DND-41 (cell line): ENCODE measurements at regions not wholly inside any gene's neighbourhood (a gene's known extent, or its start where the extent isn't known, plus 50 kb on each side); places are given as distances from the start of the nearest gene placed in this dataset.

Experiments used
- ATAC-seq: fragments of 200-7000 bp; cut with Tn5 transposase; 3 replicates; pipeline ENCODE4 v1.9.1; 2021; ENCODE audit warnings: low read depth; ENCODE audit not compliant: insufficient read depth
- DNase-seq: peaks from one replicate; pipeline ENCODE4 v3.0.0-alpha.2; 2020
- H2AFZ ChIP-seq: 2 replicates; pipeline ENCODE4 v1.6.0; 2012; ENCODE audit warnings: low read depth, low read length
- H3K27ac ChIP-seq: 2 replicates; pipeline ENCODE4 v1.5.1; 2012; ENCODE audit warnings: low read length, inconsistent platforms
- H3K27me3 ChIP-seq: fragments of 200-600 bp; sonication (generic); 2 replicates; pipeline ENCODE4 v1.6.0; 2012; ENCODE audit warnings: low read length, mild to moderate bottlenecking, inconsistent platforms; ENCODE audit not compliant: insufficient read depth, poor library complexity
- H3K36me3 ChIP-seq: 2 replicates; pipeline ENCODE4 v1.5.1; 2012; ENCODE audit warnings: low read length, inconsistent platforms; ENCODE audit not compliant: insufficient read depth
- H3K4me1 ChIP-seq: 2 replicates; pipeline ENCODE4 v1.5.1; 2012; ENCODE audit warnings: mild to moderate bottlenecking, low read length; ENCODE audit not compliant: insufficient read depth
- H3K4me2 ChIP-seq: 2 replicates; pipeline ENCODE4 v1.6.0; 2012; ENCODE audit warnings: mild to moderate bottlenecking, moderate library complexity, low read length, inconsistent platforms; ENCODE audit not compliant: insufficient read depth
- H3K4me3 ChIP-seq, 2 experiments: fragments of 200-600 bp in 1 of 2; shearing (Covaris generic) in 1 of 2; 2 replicates each; pipeline ENCODE4 v1.5.1; 2012 to 2016; ENCODE audit warnings: inconsistent platforms in 2 of 2, low read length in 2 of 2, mild to moderate bottlenecking in 2 of 2, low read depth in 1 of 2, moderate library complexity in 1 of 2
- H3K79me2 ChIP-seq: 2 replicates; pipeline ENCODE4 v1.6.0; 2012; ENCODE audit warnings: low read length, inconsistent platforms; ENCODE audit not compliant: insufficient read depth
- H3K9ac ChIP-seq: 2 replicates; pipeline ENCODE4 v1.6.0; 2012; ENCODE audit warnings: low read depth, mild to moderate bottlenecking, inconsistent platforms, low read length, moderate library complexity
- H3K9me3 ChIP-seq: 2 replicates; pipeline ENCODE4 v1.5.1; 2012; ENCODE audit warnings: low read length, moderate library complexity, mild to moderate bottlenecking, inconsistent platforms; ENCODE audit not compliant: insufficient read depth, severe bottlenecking
- H4K20me1 ChIP-seq: 2 replicates; pipeline ENCODE4 v1.6.0; 2012; ENCODE audit warnings: low read length; ENCODE audit not compliant: insufficient read depth
- EZH2 ChIP-seq: IDR thresholded peaks from 3 replicates; pipeline ENCODE4 v1.6.1; 2012; ENCODE audit warnings: borderline replicate concordance, low read depth, mild to moderate bottlenecking, moderate library complexity, low read length, inconsistent platforms; ENCODE audit not compliant: severe bottlenecking
- TF ChIP-seq, protein P1 (sequence below): IDR thresholded peaks from 2 replicates; pipeline ENCODE4 v1.5.1; 2012; ENCODE audit warnings: borderline replicate concordance, low read length, moderate library complexity, mild to moderate bottlenecking; ENCODE audit not compliant: poor library complexity, severe bottlenecking; ENCODE audit errors: extremely low read depth

DNA sequence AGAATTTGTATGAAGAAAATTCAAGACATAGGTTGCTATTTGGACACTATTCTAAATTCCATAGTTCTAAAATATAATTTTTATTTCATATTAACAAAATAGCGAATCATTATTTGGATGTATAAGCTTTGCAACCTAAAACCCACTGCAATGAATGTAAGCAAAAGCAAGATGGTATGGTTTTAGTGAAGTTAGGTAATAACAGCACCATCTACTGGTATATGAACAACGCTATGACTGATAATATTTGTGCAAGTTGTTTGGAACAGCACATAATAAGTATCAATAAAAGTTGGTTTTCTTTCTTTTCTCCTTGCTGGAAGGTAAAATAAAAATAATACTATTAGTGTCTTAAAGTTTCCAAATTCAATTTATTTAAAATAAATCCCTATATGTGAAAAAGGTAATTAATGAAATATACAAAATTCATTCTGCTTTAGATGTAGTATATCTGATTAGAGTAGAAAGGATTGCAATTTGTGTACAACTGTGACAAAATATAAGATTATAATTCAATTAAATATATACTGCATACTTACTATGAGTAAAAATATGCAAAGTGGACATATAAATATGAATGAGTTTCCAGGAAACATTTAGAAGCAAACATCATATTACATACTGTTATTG is 79.0 kb upstream of the LSM8 start:
- no peak overlapping the region for H3K9ac ChIP-seq

DNA sequence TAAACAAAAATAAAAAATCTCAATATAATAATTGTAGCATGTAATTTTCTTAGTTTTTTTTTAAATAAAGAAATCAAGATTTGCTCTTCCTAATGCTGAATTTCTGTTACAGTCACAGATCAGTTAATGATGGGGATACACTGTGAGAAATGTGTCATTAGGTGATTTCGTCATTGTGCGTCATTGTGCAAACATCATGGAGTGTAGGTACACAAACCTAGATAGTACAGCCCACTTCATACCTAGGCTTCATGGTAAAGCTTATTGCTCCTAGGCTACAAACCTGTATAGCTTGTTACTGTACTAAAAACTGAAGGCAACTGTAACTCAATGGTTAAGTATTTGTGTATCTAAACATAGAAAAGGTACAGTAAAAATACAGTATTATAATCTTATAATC is 74.4 kb upstream of the LSM8 start:
- Histone ChIP-seq H2AFZ (no peak overlapping the region), H3K9ac (no peak overlapping the region), H3K36me3 (no peaks in the 10 kb centered on the region), H3K4me2 (no peak overlapping the region), H3K9me3 (peaks cover 4% of the 10 kb centered on the region), H3K4me3 (no peak overlapping the region), H3K27me3 (no peaks in the 10 kb centered on the region), H3K79me2 (no peaks in the 10 kb centered on the region), H3K27ac (no peak overlapping the region), H4K20me1 (no peaks in the 10 kb centered on the region), H3K4me1 (no peaks in the 10 kb centered on the region)
- no peak for TF ChIP-seq EZH2
- DNase-seq (no peak), ATAC-seq (no peak)

More for the DNA sequence above, 79.0 kb upstream of the LSM8 start:
- peak; percentile 69; the same call in 2 of the 3 replicates for ATAC-seq
- no peaks in the 10 kb centered on the region for H3K36me3 ChIP-seq
- no peak overlapping the region for H3K27ac ChIP-seq
- no peak for DNase-seq
- H3K4me2 ChIP-seq: no peak overlapping the region
- no peaks in the 10 kb centered on the region for H3K4me1 ChIP-seq
- no peak overlapping the region for H3K4me3 ChIP-seq
- H3K79me2 ChIP-seq: no peaks in the 10 kb centered on the region
- no peaks in the 10 kb centered on the region for H3K9me3 ChIP-seq
- TF ChIP-seq, protein P1, sequence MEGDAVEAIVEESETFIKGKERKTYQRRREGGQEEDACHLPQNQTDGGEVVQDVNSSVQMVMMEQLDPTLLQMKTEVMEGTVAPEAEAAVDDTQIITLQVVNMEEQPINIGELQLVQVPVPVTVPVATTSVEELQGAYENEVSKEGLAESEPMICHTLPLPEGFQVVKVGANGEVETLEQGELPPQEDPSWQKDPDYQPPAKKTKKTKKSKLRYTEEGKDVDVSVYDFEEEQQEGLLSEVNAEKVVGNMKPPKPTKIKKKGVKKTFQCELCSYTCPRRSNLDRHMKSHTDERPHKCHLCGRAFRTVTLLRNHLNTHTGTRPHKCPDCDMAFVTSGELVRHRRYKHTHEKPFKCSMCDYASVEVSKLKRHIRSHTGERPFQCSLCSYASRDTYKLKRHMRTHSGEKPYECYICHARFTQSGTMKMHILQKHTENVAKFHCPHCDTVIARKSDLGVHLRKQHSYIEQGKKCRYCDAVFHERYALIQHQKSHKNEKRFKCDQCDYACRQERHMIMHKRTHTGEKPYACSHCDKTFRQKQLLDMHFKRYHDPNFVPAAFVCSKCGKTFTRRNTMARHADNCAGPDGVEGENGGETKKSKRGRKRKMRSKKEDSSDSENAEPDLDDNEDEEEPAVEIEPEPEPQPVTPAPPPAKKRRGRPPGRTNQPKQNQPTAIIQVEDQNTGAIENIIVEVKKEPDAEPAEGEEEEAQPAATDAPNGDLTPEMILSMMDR: peak; percentile 66
- TF ChIP-seq EZH2: no peak
- H3K27me3 ChIP-seq: no peaks in the 10 kb centered on the region
- no peaks in the 10 kb centered on the region for H4K20me1 ChIP-seq
- no peak overlapping the region for H2AFZ ChIP-seq

DNA sequence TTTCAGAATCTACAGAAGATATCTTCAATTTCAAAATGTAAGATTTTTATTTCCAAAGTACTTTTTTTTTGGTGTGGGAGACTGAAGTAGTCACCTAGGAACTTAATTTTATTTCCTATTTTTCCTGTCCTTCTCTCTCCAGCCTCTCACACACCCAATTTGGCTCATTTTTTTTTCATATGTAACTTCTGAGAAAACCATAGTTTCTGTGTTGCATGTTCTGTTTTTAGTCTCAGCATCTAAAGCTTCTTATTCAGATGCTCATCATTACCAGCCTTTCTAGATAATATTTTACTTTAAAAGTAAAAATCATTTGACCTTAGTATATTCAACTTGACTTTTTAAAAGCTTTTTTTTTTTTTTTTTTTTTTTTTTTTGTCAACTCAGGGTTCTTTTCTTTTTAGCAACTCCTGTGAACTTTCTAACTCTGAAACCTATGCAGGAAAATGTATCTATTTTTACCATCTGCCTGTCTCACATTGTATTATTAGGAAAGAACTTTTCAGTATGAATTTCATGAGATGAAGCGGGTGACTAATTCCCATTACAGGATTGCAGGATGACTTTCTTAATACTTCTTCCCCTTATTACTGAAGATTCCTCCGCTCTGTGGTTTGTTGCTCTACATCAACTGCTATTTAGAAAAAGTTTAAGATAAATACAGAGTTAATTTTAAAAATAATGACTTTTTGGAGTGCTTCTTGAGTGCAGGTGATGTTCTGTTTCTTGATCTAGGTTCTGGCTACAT is 73.6 kb upstream of the LSM8 start:
- Histone ChIP-seq H2AFZ (no peak overlapping the region), H3K9me3 (peaks cover 7% of the 10 kb centered on the region), H3K36me3 (no peaks in the 10 kb centered on the region), H4K20me1 (no peaks in the 10 kb centered on the region), H3K79me2 (no peaks in the 10 kb centered on the region), H3K4me3 (no peak overlapping the region), H3K27ac (no peak overlapping the region), H3K9ac (no peak overlapping the region), H3K27me3 (no peaks in the 10 kb centered on the region), H3K4me2 (no peak overlapping the region), H3K4me1 (no peaks in the 10 kb centered on the region)
- no peak for ATAC-seq
- TF ChIP-seq EZH2: no peak
- TF ChIP-seq, protein P1: no peak
- DNase-seq: no peak

DNA sequence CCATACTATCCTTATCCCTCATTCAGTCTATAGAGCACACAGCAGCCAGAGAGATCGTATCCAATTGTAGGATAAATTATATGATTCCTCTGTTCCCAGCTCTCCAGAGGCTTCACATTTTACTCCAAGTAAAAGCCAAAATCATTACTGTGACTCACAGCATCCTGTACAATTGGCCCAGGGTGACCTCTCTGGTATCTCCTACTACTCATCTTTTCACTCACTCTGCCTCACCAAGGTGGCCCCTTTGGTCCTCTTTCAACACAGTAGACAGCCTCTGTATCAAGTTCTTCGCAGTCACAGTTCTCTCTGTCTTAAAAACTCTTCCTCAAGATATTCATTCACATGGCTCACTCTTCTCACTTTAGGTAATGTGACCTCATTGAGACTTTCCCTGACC is 72.6 kb upstream of the LSM8 start:
- Histone ChIP-seq H3K9me3 (peaks cover 7% of the 10 kb centered on the region), H3K36me3 (no peaks in the 10 kb centered on the region), H3K9ac (no peak overlapping the region), H3K27me3 (no peaks in the 10 kb centered on the region), H3K4me3 (no peak overlapping the region), H3K4me1 (no peaks in the 10 kb centered on the region), H3K27ac (no peak overlapping the region), H3K4me2 (no peak overlapping the region), H2AFZ (no peak overlapping the region), H3K79me2 (no peaks in the 10 kb centered on the region), H4K20me1 (no peaks in the 10 kb centered on the region)
- TF ChIP-seq EZH2: no peak
- TF ChIP-seq, protein P1: no peak
- ATAC-seq (no peak), DNase-seq (no peak)
